Natural killer cell (primary cell): ENCODE measurements at regions not wholly inside any gene's neighbourhood (a gene's known extent, or its start where the extent isn't known, plus 50 kb on each side); places are given as distances from the start of the nearest gene placed in this dataset.

Experiments
- ATAC-seq, 3 donors: fragments of 150-1000 bp in 2 of 3; fragments of 200-7000 bp in 1 of 3; cut with Tn5 transposase; 1 replicate in 1 of 3; 2 replicates in 2 of 3; pipeline ENCODE4 v1.10.0; 2021; ENCODE audit warnings: mild to moderate bottlenecking in 2 of 3, moderate library complexity in 2 of 3
- DNase-seq, 2 donors: peaks; one replicate each; pipeline versions ENCODE4 v3.0.0 to v3.0.0-alpha.2; 2013 to 2021; ENCODE audit warnings: mixed read lengths in 1 of 2
- H3K27ac ChIP-seq: one replicate; pipeline ENCODE4 v1.5.1; 2013; ENCODE audit warnings: mild to moderate bottlenecking, low read length
- H3K27me3 ChIP-seq: one replicate; pipeline ENCODE4 v1.6.1; 2013; ENCODE audit warnings: low read length; ENCODE audit not compliant: control insufficient read depth, insufficient read depth
- H3K36me3 ChIP-seq: one replicate; pipeline ENCODE4 v1.6.1; 2013; ENCODE audit warnings: low read length; ENCODE audit not compliant: control insufficient read depth, insufficient read depth
- H3K4me1 ChIP-seq: one replicate; pipeline ENCODE4 v1.6.1; 2013; ENCODE audit warnings: low read length; ENCODE audit not compliant: control insufficient read depth, insufficient read depth
- H3K4me3 ChIP-seq: one replicate; pipeline ENCODE4 v1.5.1; 2013; ENCODE audit warnings: low read length
- H3K9me3 ChIP-seq: one replicate; pipeline ENCODE4 v1.6.1; 2013; ENCODE audit warnings: low read length; ENCODE audit not compliant: control insufficient read depth, insufficient read depth
- H3K27ac Mint-ChIP-seq, 2 donors: one replicate each; pipeline ENCODE4 v1.8.0; 2022; ENCODE audit warnings: mild to moderate bottlenecking in 2 of 2, mixed read lengths in 2 of 2, moderate library complexity in 1 of 2
- H3K27me3 Mint-ChIP-seq, 2 donors: one replicate each; pipeline ENCODE4 v1.8.0; 2022; ENCODE audit warnings: low read depth in 2 of 2, mixed read lengths in 2 of 2
- H3K36me3 Mint-ChIP-seq: one replicate; pipeline ENCODE4 v1.8.0; 2022; ENCODE audit warnings: mixed read lengths
- H3K4me1 Mint-ChIP-seq, 2 donors: one replicate each; pipeline ENCODE4 v1.8.0; 2022; ENCODE audit warnings: mixed read lengths in 2 of 2
- H3K4me3 Mint-ChIP-seq: one replicate; pipeline ENCODE4 v1.8.0; 2022; ENCODE audit warnings: mild to moderate bottlenecking, moderate library complexity, mixed read lengths
- H3K9me3 Mint-ChIP-seq, 2 donors: one replicate each; pipeline ENCODE4 v1.8.0; 2022; ENCODE audit warnings: mixed read lengths in 2 of 2
- CTCF ChIP-seq: fragments of 200-600 bp; IDR thresholded peaks from one replicate; pipeline ENCODE4 v1.8.0; 2022; ENCODE audit warnings: antibody characterized with exemption
- WGBS: methylation state at CpG from one replicate; pipeline ENCODE4 v1.1.7; 2013; ENCODE audit warnings: missing lambda C conversion rate; ENCODE audit not compliant: insufficient coverage; 5-methylcytosine and 5-hydroxymethylcytosine counted together
- intact Hi-C: fragments of 100-400 bp; cut with micrococcal nuclease; formaldehyde crosslinking; loops from one replicate; pipeline ENCODE4 v1.14.2; 2022

- ATAC-seq = no peak
- Mint-ChIP-seq H3K36me3 (no peaks in the 10 kb centered on the region), H3K27ac (no peak overlapping the region), H3K4me1 (no peaks in the 10 kb centered on the region), H3K9me3 (peaks cover 9 to 13% of the 10 kb centered on the region in 2 donors), H3K4me3 (no peak overlapping the region), H3K27me3 (no peaks in the 10 kb centered on the region)
- 96% methylated on average over 2 of the region's 2 CpGs for WGBS
- TF ChIP-seq CTCF = no peak
- Histone ChIP-seq H3K4me3 (no peak overlapping the region), H3K27ac (no peak overlapping the region), H3K4me1 (no peaks in the 10 kb centered on the region), H3K27me3 (no peaks in the 10 kb centered on the region), H3K9me3 (no peaks in the 10 kb centered on the region), H3K36me3 (no peaks in the 10 kb centered on the region)
- intact Hi-C loops = no loop called here
- DNase-seq = no peak
These were observed 108.4 kb upstream of the FSTL5 start for GRCh38 chr4:162272215-162272614.

- Histone ChIP-seq H3K4me3 (no peak overlapping the region), H3K4me1 (no peaks in the 10 kb centered on the region), H3K27ac (no peak overlapping the region), H3K36me3 (no peaks in the 10 kb centered on the region), H3K27me3 (no peaks in the 10 kb centered on the region), H3K9me3 (no peaks in the 10 kb centered on the region)
- Mint-ChIP-seq H3K27me3 (no peaks in the 10 kb centered on the region), H3K4me1 (no peaks in the 10 kb centered on the region), H3K9me3 (peaks cover 11 to 22% of the 10 kb centered on the region in 2 donors), H3K36me3 (no peaks in the 10 kb centered on the region), H3K4me3 (no peak overlapping the region), H3K27ac (no peak overlapping the region)
- no peak for TF ChIP-seq CTCF
- no peak for ATAC-seq
- intact Hi-C loops = no loop called here
- DNase-seq = no peak
- 75% methylated on average over 3 of the region's 4 CpGs for WGBS
These were observed 105.1 kb upstream of the FSTL5 start for GRCh38 chr4:162268911-162269310.

GRCh38 chr4:162265802-162266201, 102.0 kb upstream of the FSTL5 start:
- TF ChIP-seq CTCF = no peak
- no peak overlapping the region for H3K4me3 ChIP-seq
- no peaks in the 10 kb centered on the region for H3K27me3 ChIP-seq
- Mint-ChIP-seq H3K4me3 (no peak overlapping the region), H3K4me1 (no peaks in the 10 kb centered on the region), H3K9me3 (peaks cover 14 to 29% of the 10 kb centered on the region in 2 donors), H3K27ac (no peak overlapping the region), H3K27me3 (no peaks in the 10 kb centered on the region), H3K36me3 (no peaks in the 10 kb centered on the region)
- DNase-seq (no peak), ATAC-seq (no peak)
- no peak overlapping the region for H3K27ac ChIP-seq
- H3K9me3 ChIP-seq = no peaks in the 10 kb centered on the region
- no peaks in the 10 kb centered on the region for H3K4me1 ChIP-seq
- WGBS = 60% methylated on average over 1 of the region's 1 CpG
- no peaks in the 10 kb centered on the region for H3K36me3 ChIP-seq
- intact Hi-C loops = no loop called here

GRCh38 chr4:162245051-162245450, 81.3 kb upstream of the FSTL5 start:
- H3K4me3 Mint-ChIP-seq = no peak overlapping the region
- Histone ChIP-seq H3K27me3 (no peaks in the 10 kb centered on the region), H3K9me3 (no peaks in the 10 kb centered on the region), H3K36me3 (no peaks in the 10 kb centered on the region), H3K4me3 (no peak overlapping the region), H3K4me1 (no peaks in the 10 kb centered on the region), H3K27ac (no peak overlapping the region)
- H3K27me3 Mint-ChIP-seq = no peaks in the 10 kb centered on the region
- WGBS = 62% methylated on average over 3 of the region's 4 CpGs
- H3K36me3 Mint-ChIP-seq = no peaks in the 10 kb centered on the region
- no peak for ATAC-seq
- no peaks in the 10 kb centered on the region for H3K4me1 Mint-ChIP-seq
- H3K9me3 Mint-ChIP-seq = peaks cover 2 to 6% of the 10 kb centered on the region in 2 donors
- H3K27ac Mint-ChIP-seq = no peak overlapping the region
- TF ChIP-seq CTCF = no peak
- intact Hi-C loops = no loop called here
- DNase-seq = no peak
